ENCODE measurements at regions not wholly inside any gene's neighbourhood (a gene's known extent, or its start where the extent isn't known, plus 50 kb on each side); places are given as distances from the start of the nearest gene placed in this dataset.

DNA sequence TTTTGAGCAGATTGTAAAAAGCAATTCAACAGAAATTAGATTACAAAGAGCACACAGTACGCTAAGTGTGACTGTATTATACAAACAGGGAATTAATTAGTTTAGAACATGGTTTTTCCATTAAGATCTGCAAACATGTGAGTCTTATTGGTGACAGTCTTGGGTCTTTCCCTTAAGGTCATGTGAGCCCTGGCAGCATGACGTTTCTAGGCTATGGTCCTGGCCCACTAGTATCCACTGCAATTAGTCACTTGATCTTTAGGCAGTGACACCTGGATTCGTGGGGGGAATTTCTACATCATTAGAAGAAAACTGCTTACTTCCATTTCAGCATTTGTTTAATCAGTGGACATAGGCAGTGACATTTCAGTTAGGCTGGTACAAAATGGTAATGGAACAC, 360.2 kb upstream of the NR2F2 start:
- TF ChIP-seq NFE2L1 (CRISPR knock-in tag; IDR thresholded peaks at IDR 0.05) (no peak), ZBTB21 (CRISPR knock-in tag; IDR thresholded peaks at IDR 0.05; ENCODE audit: borderline replicate concordance) (no peak), ZNF232 (CRISPR knock-in tag; IDR thresholded peaks at IDR 0.05) (no peak)
- TF ChIP-seq, protein P1, sequence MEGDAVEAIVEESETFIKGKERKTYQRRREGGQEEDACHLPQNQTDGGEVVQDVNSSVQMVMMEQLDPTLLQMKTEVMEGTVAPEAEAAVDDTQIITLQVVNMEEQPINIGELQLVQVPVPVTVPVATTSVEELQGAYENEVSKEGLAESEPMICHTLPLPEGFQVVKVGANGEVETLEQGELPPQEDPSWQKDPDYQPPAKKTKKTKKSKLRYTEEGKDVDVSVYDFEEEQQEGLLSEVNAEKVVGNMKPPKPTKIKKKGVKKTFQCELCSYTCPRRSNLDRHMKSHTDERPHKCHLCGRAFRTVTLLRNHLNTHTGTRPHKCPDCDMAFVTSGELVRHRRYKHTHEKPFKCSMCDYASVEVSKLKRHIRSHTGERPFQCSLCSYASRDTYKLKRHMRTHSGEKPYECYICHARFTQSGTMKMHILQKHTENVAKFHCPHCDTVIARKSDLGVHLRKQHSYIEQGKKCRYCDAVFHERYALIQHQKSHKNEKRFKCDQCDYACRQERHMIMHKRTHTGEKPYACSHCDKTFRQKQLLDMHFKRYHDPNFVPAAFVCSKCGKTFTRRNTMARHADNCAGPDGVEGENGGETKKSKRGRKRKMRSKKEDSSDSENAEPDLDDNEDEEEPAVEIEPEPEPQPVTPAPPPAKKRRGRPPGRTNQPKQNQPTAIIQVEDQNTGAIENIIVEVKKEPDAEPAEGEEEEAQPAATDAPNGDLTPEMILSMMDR (IDR thresholded peaks at IDR 0.05), result no peak
